T-cell (primary cell): ENCODE measurements at regions not wholly inside any gene's neighbourhood (a gene's known extent, or its start where the extent isn't known, plus 50 kb on each side); places are given as distances from the start of the nearest gene placed in this dataset.
"Not testable (repeated sequence)": the region's sequence is repeated elsewhere in the genome, so short reads cannot be mapped to it uniquely, and the experiment has no call there.

Source experiments
- ATAC-seq, 4 experiments: fragments of 200-7000 bp in 3 of 4; fragments of 150-1000 bp in 1 of 4; cut with Tn5 transposase; replicated peaks in 1 of 4; 1 replicate in 3 of 4; 2 replicates in 1 of 4; pipeline ENCODE4 v1.10.0; 2021; ENCODE audit warnings: moderate library complexity in 3 of 4, mild to moderate bottlenecking in 2 of 4, moderate number of reproducible peaks in 1 of 4
- CTCF ChIA-PET, 2 donors: fragments of 300-600 bp; sonication (Branson Sonifier 250); formaldehyde crosslinking; loops; one replicate each; lab custom pipeline; 2022; ENCODE audit warnings: antibody characterized with exemption in 2 of 2; lab: Charles Lee
- POLR2A ChIA-PET, 2 donors: fragments of 300-600 bp; sonication (Branson Sonifier 250); formaldehyde crosslinking; loops; one replicate each; lab custom pipeline; 2022; ENCODE audit warnings: antibody characterized with exemption in 2 of 2; lab: Charles Lee
- DNase-seq, 35 experiments: peaks; one replicate each; pipeline versions ENCODE4 v3.0.0 to v3.0.0-alpha.2; 2013 to 2023
- H3K27ac ChIP-seq: one replicate; pipeline ENCODE4 v1.5.1; 2013; ENCODE audit warnings: low read length
- H3K27me3 ChIP-seq, 2 experiments: replicated peaks in 1 of 2; 1 replicate in 1 of 2; 2 replicates in 1 of 2; pipeline versions ENCODE4 v1.6.1 to v1.7.0; 2013; ENCODE audit warnings: low read length in 1 of 2, mixed read lengths in 1 of 2; ENCODE audit not compliant: control insufficient read depth in 2 of 2, insufficient read depth in 2 of 2; ENCODE audit errors: extremely low read depth in 1 of 2
- H3K36me3 ChIP-seq, 2 donors: 1 replicate in 1 of 2; 2 replicates in 1 of 2; pipeline versions ENCODE4 v1.6.1 to v1.7.0; 2013; ENCODE audit warnings: low read length in 1 of 2; ENCODE audit not compliant: control insufficient read depth in 2 of 2, insufficient read depth in 1 of 2; ENCODE audit errors: extremely low read depth in 1 of 2
- H3K4me1 ChIP-seq, 2 experiments: 1 replicate in 1 of 2; 2 replicates in 1 of 2; pipeline versions ENCODE4 v1.6.1 to v1.7.0; 2013; ENCODE audit warnings: low read length in 2 of 2, mixed read lengths in 1 of 2; ENCODE audit not compliant: insufficient read depth in 2 of 2, control insufficient read depth in 1 of 2; ENCODE audit errors: extremely low read depth in 1 of 2
- H3K4me3 ChIP-seq, 2 donors: 1 replicate in 1 of 2; 2 replicates in 1 of 2; pipeline versions ENCODE4 v1.5.1 to v1.7.0; 2013; ENCODE audit warnings: mild to moderate bottlenecking in 2 of 2, low read length in 1 of 2, moderate library complexity in 1 of 2; ENCODE audit not compliant: control insufficient read depth in 1 of 2; ENCODE audit errors: extremely low read depth in 1 of 2
- H3K9me3 ChIP-seq: 2 replicates; pipeline ENCODE4 v1.7.0; 2013
- H3K27ac Mint-ChIP-seq, 2 donors: one replicate each; pipeline ENCODE4 v1.8.0; 2020 to 2021; ENCODE audit warnings: mild to moderate bottlenecking in 2 of 2, mixed read lengths in 2 of 2
- H3K27me3 Mint-ChIP-seq, 2 donors: one replicate each; pipeline ENCODE4 v1.8.0; 2021 to 2022; ENCODE audit warnings: mixed read lengths in 2 of 2
- H3K36me3 Mint-ChIP-seq: one replicate; pipeline ENCODE4 v1.8.0; 2021; ENCODE audit warnings: mixed read lengths
- H3K4me1 Mint-ChIP-seq, 3 donors: one replicate each; pipeline ENCODE4 v1.8.0; 2020 to 2022; ENCODE audit warnings: mixed read lengths in 3 of 3, mild to moderate bottlenecking in 1 of 3
- H3K4me3 Mint-ChIP-seq, 3 donors: one replicate each; pipeline ENCODE4 v1.8.0; 2020 to 2022; ENCODE audit warnings: mild to moderate bottlenecking in 3 of 3, mixed read lengths in 3 of 3, moderate library complexity in 3 of 3
- H3K9me3 Mint-ChIP-seq, 3 donors: one replicate each; pipeline ENCODE4 v1.8.0; 2020 to 2022; ENCODE audit warnings: mixed read lengths in 3 of 3
- WGBS: methylation state at CpG from one replicate; pipeline ENCODE4 v1.1.5; 2013; ENCODE audit warnings: missing lambda C conversion rate; ENCODE audit not compliant: insufficient coverage; 5-methylcytosine and 5-hydroxymethylcytosine counted together

GRCh38 chr10:3640816-3641215, 144.2 kb downstream of the KLF6 start:
- no peak overlapping the region for H3K27ac Mint-ChIP-seq
- Histone ChIP-seq H3K27me3 (no peaks in the 10 kb centered on the region), H3K9me3 (no peaks in the 10 kb centered on the region), H3K4me1 (no peaks in the 10 kb centered on the region), H3K4me3 (no peak overlapping the region), H3K36me3 (no peaks in the 10 kb centered on the region), H3K27ac (no peak overlapping the region)
- no peaks in the 10 kb centered on the region for H3K4me1 Mint-ChIP-seq
- no peak overlapping the region for H3K4me3 Mint-ChIP-seq
- ChIA-PET CTCF (no interaction called here), POLR2A (no interaction called here)
- no peaks in the 10 kb centered on the region for H3K9me3 Mint-ChIP-seq
- DNase-seq = no peak
- WGBS = 79% methylated on average over 5 of the region's 10 CpGs
- H3K36me3 Mint-ChIP-seq = no peaks in the 10 kb centered on the region
- peaks cover 0 to 5% of the 10 kb centered on the region in 2 donors for H3K27me3 Mint-ChIP-seq
- ATAC-seq = no peak

GRCh38 chr10:3639546-3639945, 145.5 kb downstream of the KLF6 start:
- Histone ChIP-seq H3K27ac (no peak overlapping the region), H3K36me3 (no peaks in the 10 kb centered on the region), H3K27me3 (no peaks in the 10 kb centered on the region), H3K4me1 (no peaks in the 10 kb centered on the region), H3K9me3 (no peaks in the 10 kb centered on the region), H3K4me3 (no peak overlapping the region)
- Mint-ChIP-seq H3K27ac (no peak overlapping the region), H3K27me3 (peaks cover 2 to 5% of the 10 kb centered on the region in 2 donors), H3K36me3 (no peaks in the 10 kb centered on the region), H3K4me1 (no peaks in the 10 kb centered on the region), H3K4me3 (no peak overlapping the region), H3K9me3 (no peaks in the 10 kb centered on the region)
- ChIA-PET POLR2A (interaction anchor here in 1 of 2 donors (0.6 kb wide), 1 partner anchor 124 kb away, joined by 4 read pairs; no protein-coding TSS in a partner anchor), CTCF (no interaction called here)
- DNase-seq = no peak
- WGBS = 100% methylated on average over 2 of the region's 4 CpGs
- no peak for ATAC-seq

DNA sequence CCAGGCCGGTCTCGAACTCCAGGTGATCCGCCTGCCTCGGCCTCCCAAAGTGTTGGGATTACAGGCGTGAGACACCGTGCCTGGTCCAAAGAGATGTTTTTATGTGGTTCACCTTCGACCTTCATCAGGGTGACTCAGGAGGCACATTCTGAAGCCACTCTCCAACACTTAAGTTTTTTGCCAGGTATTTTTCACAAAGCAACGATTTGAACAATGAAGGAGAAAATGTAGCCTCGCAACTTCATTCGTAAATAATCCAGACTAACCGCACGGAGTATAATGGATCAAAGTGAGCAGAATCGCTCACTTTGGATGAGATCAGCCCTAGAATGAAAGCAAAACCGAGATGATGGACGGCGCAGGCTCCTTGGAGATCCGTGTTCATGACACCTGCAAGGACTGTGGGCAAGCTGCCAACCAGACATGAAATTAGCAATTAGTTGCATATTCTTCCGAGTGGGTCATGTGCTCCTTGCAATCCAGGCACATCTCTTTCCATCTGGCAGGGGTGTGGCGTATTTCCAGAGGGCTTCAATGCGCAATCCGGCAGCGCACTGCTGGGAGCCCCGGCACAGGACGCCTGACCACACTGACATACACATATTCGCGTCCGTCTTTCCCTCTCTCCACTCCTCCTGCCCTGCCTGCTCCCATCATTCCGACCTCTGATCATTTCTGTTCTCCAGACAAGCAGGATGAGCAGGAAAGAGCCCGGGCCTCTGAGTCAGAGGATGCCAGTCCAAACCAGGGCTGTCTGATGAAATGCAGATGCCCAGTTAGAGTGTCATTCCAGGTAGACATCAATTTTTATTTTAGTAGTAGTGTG, 148.4 kb downstream of the KLF6 start:
- peaks cover 0 to 3% of the 10 kb centered on the region in 2 experiments for H3K27me3 ChIP-seq
- WGBS = 91% methylated on average over 28 of the region's 29 CpGs
- ChIA-PET POLR2A (no interaction called here), CTCF (interaction anchor here in 1 of 2 donors (0.7 kb wide), 1 partner anchor 456 kb away, joined by 3 read pairs; no protein-coding TSS in a partner anchor)
- H3K4me1 ChIP-seq = no peaks in the 10 kb centered on the region
- H3K27ac ChIP-seq = no peak overlapping the region
- H3K27me3 Mint-ChIP-seq = peaks cover 1 to 3% of the 10 kb centered on the region in 2 donors
- H3K4me3 ChIP-seq = no peak overlapping the region
- no peak overlapping the region for H3K4me3 Mint-ChIP-seq
- DNase-seq (no peak), ATAC-seq (no peak)
- no peaks in the 10 kb centered on the region for H3K36me3 Mint-ChIP-seq
- H3K9me3 ChIP-seq = no peaks in the 10 kb centered on the region
- no peaks in the 10 kb centered on the region for H3K9me3 Mint-ChIP-seq
- no peaks in the 10 kb centered on the region for H3K4me1 Mint-ChIP-seq
- no peaks in the 10 kb centered on the region for H3K36me3 ChIP-seq
- no peak overlapping the region for H3K27ac Mint-ChIP-seq

- CTCF ChIA-PET = no interaction called here
- DNase-seq = no peak
These were observed 149.3 kb downstream of the KLF6 start for GRCh38 chr10:3635697-3636096.

GRCh38 chr10:3635211-3635671, 149.8 kb downstream of the KLF6 start:
- WGBS = no CpG with 5 or more reads among the region's 5 CpGs
- Mint-ChIP-seq H3K36me3 (no peaks in the 10 kb centered on the region), H3K4me1 (no peaks in the 10 kb centered on the region), H3K27me3 (peaks cover 1 to 6% of the 10 kb centered on the region in 2 donors), H3K4me3 (no peak overlapping the region), H3K9me3 (no peaks in the 10 kb centered on the region), H3K27ac (no peak overlapping the region)
- ChIA-PET CTCF (no interaction called here), POLR2A (no interaction called here)
- no peaks in the 10 kb centered on the region for H3K36me3 ChIP-seq
- ATAC-seq (no peak), DNase-seq (no peak)
- H3K4me1 ChIP-seq = no peaks in the 10 kb centered on the region
- H3K27ac ChIP-seq = no peak overlapping the region
- no peak overlapping the region for H3K4me3 ChIP-seq
- H3K27me3 ChIP-seq = peaks cover 0 to 3% of the 10 kb centered on the region in 2 experiments
- H3K9me3 ChIP-seq = no peaks in the 10 kb centered on the region

More at GRCh38 chr10:3635697-3636096, 149.3 kb downstream of the KLF6 start:
- no peak overlapping the region for H3K4me3 ChIP-seq
- Mint-ChIP-seq H3K4me3 (no peak overlapping the region), H3K36me3 (no peaks in the 10 kb centered on the region), H3K9me3 (no peaks in the 10 kb centered on the region), H3K27ac (no peak overlapping the region), H3K4me1 (no peaks in the 10 kb centered on the region), H3K27me3 (peaks cover 1 to 6% of the 10 kb centered on the region in 2 donors)
- no peak for ATAC-seq
- no peaks in the 10 kb centered on the region for H3K4me1 ChIP-seq
- no peak overlapping the region for H3K27ac ChIP-seq
- H3K9me3 ChIP-seq = no peaks in the 10 kb centered on the region
- WGBS = no CpG with 5 or more reads among the region's 6 CpGs
- POLR2A ChIA-PET = no interaction called here
- H3K36me3 ChIP-seq = no peaks in the 10 kb centered on the region
- peaks cover 0 to 3% of the 10 kb centered on the region in 2 experiments for H3K27me3 ChIP-seq

GRCh38 chr10:3634646-3635045, 150.4 kb downstream of the KLF6 start:
- H3K27ac ChIP-seq, H3K27ac Mint-ChIP-seq, H3K4me3 ChIP-seq, H3K4me3 Mint-ChIP-seq, H3K27me3 ChIP-seq, H3K36me3 ChIP-seq, H3K9me3 ChIP-seq, H3K4me1 ChIP-seq, H3K36me3 Mint-ChIP-seq, H3K9me3 Mint-ChIP-seq, ATAC-seq, POLR2A ChIA-PET, H3K27me3 Mint-ChIP-seq, DNase-seq, H3K4me1 Mint-ChIP-seq: not testable (repeated sequence)
- WGBS = no CpG with 5 or more reads among the region's 1 CpG
- CTCF ChIA-PET = interaction anchor here in 1 of 2 donors (0.6 kb wide), 1 partner anchor 131 kb away, joined by 3 read pairs; no protein-coding TSS in a partner anchor
